Bronchial epithelial cell (primary cell): ENCODE measurements at regions not wholly inside any gene's neighbourhood (a gene's known extent, or its start where the extent isn't known, plus 50 kb on each side); places are given as distances from the start of the nearest gene placed in this dataset.

Experiments used
- DNase-seq: peaks from one replicate; pipeline ENCODE4 v3.0.0-alpha.2; 2010; ENCODE audit warnings: low read depth
- FAIRE-seq: peaks from 2 replicates; lab custom pipeline; 2011; peaks lifted over from hg19 to GRCh38; lab: Jason Lieb, UNC
- H3K27me3 ChIP-seq: 2 replicates; pipeline ENCODE4 v1.5.1; 2011; ENCODE audit warnings: low read length; ENCODE audit not compliant: control insufficient read depth, insufficient read depth
- H3K36me3 ChIP-seq: 2 replicates; pipeline ENCODE4 v1.5.1; 2011; ENCODE audit warnings: low read length; ENCODE audit not compliant: control insufficient read depth, insufficient read depth
- H3K4me3 ChIP-seq: 2 replicates; pipeline ENCODE4 v1.5.1; 2011; ENCODE audit warnings: mild to moderate bottlenecking, low read depth, low read length, control low read depth
- TF ChIP-seq, protein P1 (sequence below): IDR thresholded peaks from 2 replicates; pipeline ENCODE4 v1.5.1; 2011; ENCODE audit warnings: mild to moderate bottlenecking, moderate library complexity, low read length, control low read depth, inconsistent platforms; ENCODE audit not compliant: insufficient read depth, severe bottlenecking

- H3K4me3 ChIP-seq: no peak overlapping the region
- peak; percentile 12 for DNase-seq
- TF ChIP-seq, protein P1, sequence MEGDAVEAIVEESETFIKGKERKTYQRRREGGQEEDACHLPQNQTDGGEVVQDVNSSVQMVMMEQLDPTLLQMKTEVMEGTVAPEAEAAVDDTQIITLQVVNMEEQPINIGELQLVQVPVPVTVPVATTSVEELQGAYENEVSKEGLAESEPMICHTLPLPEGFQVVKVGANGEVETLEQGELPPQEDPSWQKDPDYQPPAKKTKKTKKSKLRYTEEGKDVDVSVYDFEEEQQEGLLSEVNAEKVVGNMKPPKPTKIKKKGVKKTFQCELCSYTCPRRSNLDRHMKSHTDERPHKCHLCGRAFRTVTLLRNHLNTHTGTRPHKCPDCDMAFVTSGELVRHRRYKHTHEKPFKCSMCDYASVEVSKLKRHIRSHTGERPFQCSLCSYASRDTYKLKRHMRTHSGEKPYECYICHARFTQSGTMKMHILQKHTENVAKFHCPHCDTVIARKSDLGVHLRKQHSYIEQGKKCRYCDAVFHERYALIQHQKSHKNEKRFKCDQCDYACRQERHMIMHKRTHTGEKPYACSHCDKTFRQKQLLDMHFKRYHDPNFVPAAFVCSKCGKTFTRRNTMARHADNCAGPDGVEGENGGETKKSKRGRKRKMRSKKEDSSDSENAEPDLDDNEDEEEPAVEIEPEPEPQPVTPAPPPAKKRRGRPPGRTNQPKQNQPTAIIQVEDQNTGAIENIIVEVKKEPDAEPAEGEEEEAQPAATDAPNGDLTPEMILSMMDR: no peak
- FAIRE-seq: no peak
- H3K36me3 ChIP-seq: no peaks in the 10 kb centered on the region
- H3K27me3 ChIP-seq: no peaks in the 10 kb centered on the region
These were observed 478.2 kb downstream of the NPHP4 start for GRCh38 chr1:5513846-5514526.

- Histone ChIP-seq H3K4me3 (no peak overlapping the region), H3K36me3 (no peaks in the 10 kb centered on the region), H3K27me3 (no peaks in the 10 kb centered on the region)
- FAIRE-seq (no peak), DNase-seq (no peak)
- TF ChIP-seq, protein P1: no peak
These were observed 479.0 kb downstream of the NPHP4 start for GRCh38 chr1:5513179-5513578.

DNA sequence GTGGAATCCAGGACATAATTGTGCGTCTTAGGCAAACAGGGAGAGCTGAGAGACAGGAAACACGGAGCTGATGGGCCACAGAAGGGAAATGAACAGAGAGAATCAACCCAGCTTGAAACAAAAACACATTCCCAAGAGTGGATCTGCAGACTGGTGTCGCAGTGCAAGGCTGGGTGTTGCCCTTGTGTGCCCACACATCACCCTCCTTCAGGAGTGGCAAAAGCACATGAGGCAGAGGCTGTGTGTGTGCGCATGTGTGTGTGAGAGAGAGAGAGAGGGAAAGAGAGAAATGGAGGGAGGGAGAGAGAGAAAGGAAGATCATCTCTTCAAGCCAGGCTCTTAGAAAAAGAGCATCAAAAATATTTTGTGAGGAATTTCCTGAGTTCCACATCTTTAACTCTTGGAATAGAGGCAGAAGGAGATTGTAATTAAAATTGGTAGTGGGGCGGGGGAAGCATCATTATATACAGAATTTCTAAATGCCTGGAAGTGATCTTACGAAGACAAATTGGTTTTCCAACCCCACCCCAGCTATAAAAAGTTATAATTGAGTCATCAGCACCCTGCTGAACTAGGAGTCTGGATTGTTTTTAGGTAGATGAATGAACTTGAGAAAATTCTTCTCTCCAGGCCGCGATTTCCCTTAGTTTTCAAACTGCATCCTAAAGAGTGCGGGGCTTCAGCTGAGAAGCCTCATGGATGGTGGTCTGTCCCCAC is 480.7 kb downstream of the NPHP4 start:
- TF ChIP-seq, protein P1: no peak
- FAIRE-seq (no peak), DNase-seq (no peak)
- Histone ChIP-seq H3K36me3 (no peaks in the 10 kb centered on the region), H3K4me3 (no peak overlapping the region), H3K27me3 (no peaks in the 10 kb centered on the region)

DNA sequence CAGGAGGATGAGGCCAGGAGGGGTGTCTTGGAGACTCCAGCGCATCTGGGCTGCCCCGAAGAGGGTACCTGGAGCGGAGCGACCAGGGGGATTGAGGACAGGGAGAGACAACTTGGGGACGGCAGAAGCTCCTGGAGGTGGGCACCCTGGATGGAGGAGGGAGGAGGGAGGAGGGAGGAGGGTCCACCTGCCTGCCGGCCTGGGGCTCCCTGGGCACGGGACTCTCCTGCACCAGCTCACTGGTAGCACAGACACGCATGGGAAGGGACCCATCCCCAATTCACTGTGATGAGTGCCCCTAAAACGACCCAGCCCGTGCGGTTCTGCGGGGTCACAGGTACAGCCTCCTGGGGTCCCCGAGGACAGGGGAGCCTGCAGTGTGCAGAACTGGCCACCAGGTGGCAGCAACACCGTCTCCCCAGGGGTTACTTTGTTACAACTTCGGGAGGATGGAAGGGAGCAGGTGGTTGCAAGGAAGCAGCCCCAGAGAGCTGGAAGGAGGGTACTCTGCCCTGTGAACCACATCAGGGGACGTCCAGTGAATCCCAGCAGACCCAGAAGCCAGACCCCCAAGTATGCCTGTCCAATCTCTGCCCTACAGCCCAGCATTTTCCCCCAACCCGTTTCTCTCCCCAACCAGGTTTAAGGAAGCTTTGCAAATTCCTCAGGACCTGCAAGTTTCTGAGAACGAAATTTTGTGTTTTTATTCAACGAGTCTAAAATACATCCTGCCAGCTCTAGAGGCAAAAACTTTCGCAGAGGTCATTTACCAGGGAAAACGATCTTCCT is 482.4 kb downstream of the NPHP4 start:
- FAIRE-seq (no peak), DNase-seq (peak; percentile 16)
- H3K4me3 ChIP-seq: no peak overlapping the region
- H3K36me3 ChIP-seq: no peaks in the 10 kb centered on the region
- TF ChIP-seq, protein P1: peak; percentile 94
- H3K27me3 ChIP-seq: no peaks in the 10 kb centered on the region

DNA sequence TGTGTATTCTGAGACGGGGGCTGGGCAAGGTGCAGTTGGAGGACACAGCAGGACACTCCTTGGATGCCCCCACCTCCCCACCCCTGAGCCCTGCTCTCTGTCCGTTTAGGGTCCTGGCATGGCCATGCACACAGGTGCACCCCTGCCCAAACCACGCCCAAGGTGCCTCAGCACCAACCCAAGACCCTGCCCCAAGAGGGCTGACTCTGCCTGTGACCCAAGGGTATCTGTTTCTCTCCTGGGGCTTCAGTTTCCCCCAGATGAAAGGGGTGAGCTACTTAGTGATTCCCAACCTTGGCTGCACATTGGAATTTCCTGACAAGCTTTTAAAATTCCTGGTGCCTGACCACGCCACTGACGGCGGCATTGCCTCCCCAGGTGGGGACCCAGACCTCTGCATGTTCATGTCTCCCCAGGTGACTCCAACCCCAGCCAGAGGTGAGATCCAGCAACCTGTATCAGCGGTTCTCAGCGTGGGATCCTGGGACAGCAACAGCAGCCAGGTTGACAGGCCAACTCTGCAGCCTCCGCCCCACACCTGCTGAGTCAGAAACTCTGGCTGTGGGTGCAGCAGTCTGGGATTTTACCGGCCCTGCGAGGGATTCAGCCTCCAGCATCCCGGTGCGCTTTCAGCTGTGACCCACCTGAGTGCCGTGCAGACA is 483.4 kb downstream of the NPHP4 start:
- TF ChIP-seq, protein P1: no peak
- Histone ChIP-seq H3K36me3 (no peaks in the 10 kb centered on the region), H3K27me3 (no peaks in the 10 kb centered on the region), H3K4me3 (no peak overlapping the region)
- FAIRE-seq: no peak
- DNase-seq: no peak
